Right atrium auricular region (tissue), 2 donors: ENCODE measurements at regions not wholly inside any gene's neighbourhood (a gene's known extent, or its start where the extent isn't known, plus 50 kb on each side); places are given as distances from the start of the nearest gene placed in this dataset.

Experiments
- DNase-seq: peaks from one replicate; pipeline ENCODE4 v3.0.0-alpha.2; 2019; ENCODE audit warnings: low spot score
- H3K27ac ChIP-seq, 2 donors: fragments of 200-600 bp; sonication (generic); 1 replicate in 1 of 2; 2 replicates in 1 of 2; pipeline ENCODE4 v1.5.1; 2016 to 2019
- H3K27me3 ChIP-seq, 2 donors: fragments of 200-600 bp; sonication (generic); one replicate each; pipeline versions ENCODE4 v1.5.1 to v1.6.0; 2017 to 2019
- H3K36me3 ChIP-seq: fragments of 200-600 bp; sonication (generic); one replicate; pipeline ENCODE4 v1.5.1; 2016
- H3K4me1 ChIP-seq, 2 donors: fragments of 200-600 bp; sonication (generic); one replicate each; pipeline versions ENCODE4 v1.5.1 to v1.6.0; 2017 to 2019
- H3K4me3 ChIP-seq, 2 donors: fragments of 200-600 bp; sonication (generic); 1 replicate in 1 of 2; 2 replicates in 1 of 2; pipeline ENCODE4 v1.5.1; 2017 to 2019; ENCODE audit warnings: mild to moderate bottlenecking in 1 of 2, moderate library complexity in 1 of 2
- H3K9me3 ChIP-seq, 2 donors: fragments of 200-600 bp; sonication (generic); one replicate each; pipeline ENCODE4 v1.5.1; 2019
- TF ChIP-seq, protein P1 (sequence below), 2 donors: fragments of 200-600 bp; sonication (generic); IDR thresholded peaks; one replicate each; pipeline ENCODE4 v1.5.1; 2019; ENCODE audit warnings: antibody characterized with exemption in 2 of 2

- Histone ChIP-seq H3K4me1 (no peaks in the 10 kb centered on the region), H3K9me3 (no peaks in the 10 kb centered on the region), H3K36me3 (no peaks in the 10 kb centered on the region), H3K27ac (no peak overlapping the region), H3K27me3 (no peaks in the 10 kb centered on the region), H3K4me3 (no peak overlapping the region)
- DNase-seq = no peak
- TF ChIP-seq, protein P1, sequence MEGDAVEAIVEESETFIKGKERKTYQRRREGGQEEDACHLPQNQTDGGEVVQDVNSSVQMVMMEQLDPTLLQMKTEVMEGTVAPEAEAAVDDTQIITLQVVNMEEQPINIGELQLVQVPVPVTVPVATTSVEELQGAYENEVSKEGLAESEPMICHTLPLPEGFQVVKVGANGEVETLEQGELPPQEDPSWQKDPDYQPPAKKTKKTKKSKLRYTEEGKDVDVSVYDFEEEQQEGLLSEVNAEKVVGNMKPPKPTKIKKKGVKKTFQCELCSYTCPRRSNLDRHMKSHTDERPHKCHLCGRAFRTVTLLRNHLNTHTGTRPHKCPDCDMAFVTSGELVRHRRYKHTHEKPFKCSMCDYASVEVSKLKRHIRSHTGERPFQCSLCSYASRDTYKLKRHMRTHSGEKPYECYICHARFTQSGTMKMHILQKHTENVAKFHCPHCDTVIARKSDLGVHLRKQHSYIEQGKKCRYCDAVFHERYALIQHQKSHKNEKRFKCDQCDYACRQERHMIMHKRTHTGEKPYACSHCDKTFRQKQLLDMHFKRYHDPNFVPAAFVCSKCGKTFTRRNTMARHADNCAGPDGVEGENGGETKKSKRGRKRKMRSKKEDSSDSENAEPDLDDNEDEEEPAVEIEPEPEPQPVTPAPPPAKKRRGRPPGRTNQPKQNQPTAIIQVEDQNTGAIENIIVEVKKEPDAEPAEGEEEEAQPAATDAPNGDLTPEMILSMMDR (IDR thresholded peaks at IDR 0.05) = no peak
These were observed 1324.1 kb upstream of the SLC39A10 start for GRCh38 chr2:194332799-194333490.

GRCh38 chr2:194328456-194328855, 1328.6 kb upstream of the SLC39A10 start:
- no peaks in the 10 kb centered on the region for H3K9me3 ChIP-seq
- H3K4me3 ChIP-seq = no peak overlapping the region
- H3K36me3 ChIP-seq = no peaks in the 10 kb centered on the region
- no peak overlapping the region for H3K27ac ChIP-seq
- TF ChIP-seq, protein P1 (IDR thresholded peaks at IDR 0.05) = no peak
- H3K27me3 ChIP-seq = no peaks in the 10 kb centered on the region
- H3K4me1 ChIP-seq = no peaks in the 10 kb centered on the region
- DNase-seq = no peak

GRCh38 chr2:194327196-194327888, 1329.7 kb upstream of the SLC39A10 start:
- DNase-seq = no peak
- Histone ChIP-seq H3K9me3 (no peaks in the 10 kb centered on the region), H3K27ac (no peak overlapping the region), H3K36me3 (no peaks in the 10 kb centered on the region), H3K4me1 (no peaks in the 10 kb centered on the region), H3K27me3 (no peaks in the 10 kb centered on the region), H3K4me3 (no peak overlapping the region)
- TF ChIP-seq, protein P1 (IDR thresholded peaks at IDR 0.05) = no peak

GRCh38 chr2:194323740-194324139, 1333.3 kb upstream of the SLC39A10 start:
- DNase-seq = no peak
- no peak overlapping the region for H3K4me3 ChIP-seq
- no peaks in the 10 kb centered on the region for H3K9me3 ChIP-seq
- H3K36me3 ChIP-seq = no peaks in the 10 kb centered on the region
- no peaks in the 10 kb centered on the region for H3K27me3 ChIP-seq
- TF ChIP-seq, protein P1 (IDR thresholded peaks at IDR 0.05) = no peak
- no peak overlapping the region for H3K27ac ChIP-seq
- no peaks in the 10 kb centered on the region for H3K4me1 ChIP-seq

GRCh38 chr2:194320520-194320919, 1336.5 kb upstream of the SLC39A10 start:
- Histone ChIP-seq H3K36me3 (no peaks in the 10 kb centered on the region), H3K27ac (no peak overlapping the region), H3K9me3 (no peaks in the 10 kb centered on the region), H3K4me1 (no peaks in the 10 kb centered on the region), H3K4me3 (no peak overlapping the region), H3K27me3 (no peaks in the 10 kb centered on the region)
- TF ChIP-seq, protein P1 (IDR thresholded peaks at IDR 0.05) = no peak
- DNase-seq = no peak
